ENCODE measurements at regions not wholly inside any gene's neighbourhood (a gene's known extent, or its start where the extent isn't known, plus 50 kb on each side); places are given as distances from the start of the nearest gene placed in this dataset.
"Not testable (repeated sequence)": the region's sequence is repeated elsewhere in the genome, so short reads cannot be mapped to it uniquely, and the experiment has no call there.

DNA sequence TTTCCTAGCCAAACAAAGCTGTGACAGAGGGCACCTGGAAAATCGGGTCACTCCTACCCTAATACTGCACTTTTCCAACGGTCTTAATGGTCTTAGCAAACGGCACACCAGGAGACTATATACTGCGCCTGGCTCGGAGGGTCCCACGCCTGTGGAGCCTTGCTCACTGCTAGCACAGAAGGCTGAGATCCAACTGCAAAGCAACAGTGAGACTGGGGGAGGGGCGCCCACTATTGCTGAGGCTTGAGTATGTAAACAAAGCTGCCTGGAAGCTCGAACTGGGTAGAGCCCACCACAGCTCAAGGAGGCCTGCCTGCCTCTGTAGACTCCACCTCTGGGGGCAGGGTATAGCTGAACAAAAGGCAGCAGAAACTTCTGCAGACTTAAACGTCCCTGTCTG, 931.7 kb upstream of the ATXN7L3B start:
- not testable (repeated sequence) for TF ChIP-seq ZNF274 (IDR thresholded peaks at IDR 0.05; ENCODE audit: borderline replicate concordance, extremely low read depth, low read length); GABPA (IDR thresholded peaks at IDR 0.05; ENCODE audit: borderline replicate concordance, insufficient read depth, low read length); EP300 (IDR thresholded peaks at IDR 0.05; ENCODE audit: borderline replicate concordance in 1 of 2, low read depth in 2 of 2, low read length in 2 of 2); ASH2L (IDR thresholded peaks at IDR 0.05; ENCODE audit: low read length); POLR2A (IDR thresholded peaks at IDR 0.05; ENCODE audit: control extremely low read depth in 1 of 2, low read depth in 2 of 2, low read length in 2 of 2); NRF1 (IDR thresholded peaks at IDR 0.05; ENCODE audit: low read depth, low read length); TAF1 (IDR thresholded peaks at IDR 0.05; ENCODE audit: low read depth, low read length); YY1 (IDR thresholded peaks at IDR 0.05; ENCODE audit: low read depth, low read length)
- TF ChIP-seq, protein P1, sequence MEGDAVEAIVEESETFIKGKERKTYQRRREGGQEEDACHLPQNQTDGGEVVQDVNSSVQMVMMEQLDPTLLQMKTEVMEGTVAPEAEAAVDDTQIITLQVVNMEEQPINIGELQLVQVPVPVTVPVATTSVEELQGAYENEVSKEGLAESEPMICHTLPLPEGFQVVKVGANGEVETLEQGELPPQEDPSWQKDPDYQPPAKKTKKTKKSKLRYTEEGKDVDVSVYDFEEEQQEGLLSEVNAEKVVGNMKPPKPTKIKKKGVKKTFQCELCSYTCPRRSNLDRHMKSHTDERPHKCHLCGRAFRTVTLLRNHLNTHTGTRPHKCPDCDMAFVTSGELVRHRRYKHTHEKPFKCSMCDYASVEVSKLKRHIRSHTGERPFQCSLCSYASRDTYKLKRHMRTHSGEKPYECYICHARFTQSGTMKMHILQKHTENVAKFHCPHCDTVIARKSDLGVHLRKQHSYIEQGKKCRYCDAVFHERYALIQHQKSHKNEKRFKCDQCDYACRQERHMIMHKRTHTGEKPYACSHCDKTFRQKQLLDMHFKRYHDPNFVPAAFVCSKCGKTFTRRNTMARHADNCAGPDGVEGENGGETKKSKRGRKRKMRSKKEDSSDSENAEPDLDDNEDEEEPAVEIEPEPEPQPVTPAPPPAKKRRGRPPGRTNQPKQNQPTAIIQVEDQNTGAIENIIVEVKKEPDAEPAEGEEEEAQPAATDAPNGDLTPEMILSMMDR (IDR thresholded peaks at IDR 0.05; ENCODE audit: control extremely low read depth in 1 of 3, insufficient read depth in 1 of 3, low read depth in 1 of 3, low read length in 3 of 3): not testable (repeated sequence)
- TF ChIP-seq, protein P2, sequence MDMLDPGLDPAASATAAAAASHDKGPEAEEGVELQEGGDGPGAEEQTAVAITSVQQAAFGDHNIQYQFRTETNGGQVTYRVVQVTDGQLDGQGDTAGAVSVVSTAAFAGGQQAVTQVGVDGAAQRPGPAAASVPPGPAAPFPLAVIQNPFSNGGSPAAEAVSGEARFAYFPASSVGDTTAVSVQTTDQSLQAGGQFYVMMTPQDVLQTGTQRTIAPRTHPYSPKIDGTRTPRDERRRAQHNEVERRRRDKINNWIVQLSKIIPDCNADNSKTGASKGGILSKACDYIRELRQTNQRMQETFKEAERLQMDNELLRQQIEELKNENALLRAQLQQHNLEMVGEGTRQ (IDR thresholded peaks at IDR 0.05; ENCODE audit: low read length): not testable (repeated sequence)
- TF ChIP-seq, protein P3, sequence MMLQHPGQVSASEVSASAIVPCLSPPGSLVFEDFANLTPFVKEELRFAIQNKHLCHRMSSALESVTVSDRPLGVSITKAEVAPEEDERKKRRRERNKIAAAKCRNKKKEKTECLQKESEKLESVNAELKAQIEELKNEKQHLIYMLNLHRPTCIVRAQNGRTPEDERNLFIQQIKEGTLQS (IDR thresholded peaks at IDR 0.05; ENCODE audit: insufficient read depth, low read depth, low read length): not testable (repeated sequence)

Measured in H1 (cell line).